ENCODE measurements at regions not wholly inside any gene's neighbourhood (a gene's known extent, or its start where the extent isn't known, plus 50 kb on each side); places are given as distances from the start of the nearest gene placed in this dataset.
"Not testable (repeated sequence)": the region's sequence is repeated elsewhere in the genome, so short reads cannot be mapped to it uniquely, and the experiment has no call there.

DNA sequence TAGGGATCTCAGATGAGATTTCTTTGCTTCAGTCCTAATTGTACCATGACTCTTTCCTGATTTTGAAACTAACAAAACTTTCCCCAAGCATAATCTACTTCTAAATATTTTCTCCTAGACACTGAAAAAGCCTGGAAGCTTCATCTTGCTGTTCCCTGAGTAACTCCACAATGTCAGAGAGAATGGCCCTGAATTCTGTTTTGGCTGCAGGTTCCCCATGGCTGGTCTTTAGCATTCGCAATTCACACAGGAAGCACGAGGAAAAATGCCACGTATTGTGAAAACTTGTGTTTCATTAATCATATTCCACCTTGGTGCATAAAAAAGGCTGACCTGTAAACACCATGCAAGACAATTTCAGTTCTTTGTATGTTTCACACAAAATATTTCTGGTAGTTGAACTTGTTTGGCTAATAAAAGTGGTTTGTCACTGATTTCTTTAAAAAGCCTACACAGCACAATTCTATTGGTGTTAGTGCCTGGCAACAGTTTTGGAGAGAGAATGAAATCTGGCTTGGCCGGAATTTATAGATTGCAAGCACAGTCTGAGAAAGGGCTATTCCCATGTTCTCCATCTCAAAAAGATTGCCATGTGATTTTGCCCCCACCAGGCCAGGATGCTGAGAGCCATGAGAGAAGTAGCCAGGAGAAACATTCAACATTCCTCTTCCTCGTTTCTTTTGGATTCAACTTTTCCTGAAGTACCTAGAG lies 367.1 kb downstream of the NDFIP2 start:
- no peak overlapping the region for H3K4me3 ChIP-seq
- H3K9me3 ChIP-seq = no peaks in the 10 kb centered on the region
- DNase-seq = no peak
- H3K27ac ChIP-seq = no peak overlapping the region
- in situ Hi-C loops (cut with MboI; ENCODE audit: low pct_ligation_motif_present in 1 of 4, low pct_unique_long_range_greater_than_20kb in 1 of 4, low sequenced_read_pairs in 3 of 4) = no loop called here
- no peaks in the 10 kb centered on the region for H3K4me1 ChIP-seq
- no peaks in the 10 kb centered on the region for H3K27me3 ChIP-seq
- intact Hi-C loops (cut with DNase I; ENCODE audit: low total_unique reads) = no loop called here
- no peak for TF ChIP-seq POLR2AphosphoS5 (IDR thresholded peaks at IDR 0.05)
- TF ChIP-seq, protein P1, sequence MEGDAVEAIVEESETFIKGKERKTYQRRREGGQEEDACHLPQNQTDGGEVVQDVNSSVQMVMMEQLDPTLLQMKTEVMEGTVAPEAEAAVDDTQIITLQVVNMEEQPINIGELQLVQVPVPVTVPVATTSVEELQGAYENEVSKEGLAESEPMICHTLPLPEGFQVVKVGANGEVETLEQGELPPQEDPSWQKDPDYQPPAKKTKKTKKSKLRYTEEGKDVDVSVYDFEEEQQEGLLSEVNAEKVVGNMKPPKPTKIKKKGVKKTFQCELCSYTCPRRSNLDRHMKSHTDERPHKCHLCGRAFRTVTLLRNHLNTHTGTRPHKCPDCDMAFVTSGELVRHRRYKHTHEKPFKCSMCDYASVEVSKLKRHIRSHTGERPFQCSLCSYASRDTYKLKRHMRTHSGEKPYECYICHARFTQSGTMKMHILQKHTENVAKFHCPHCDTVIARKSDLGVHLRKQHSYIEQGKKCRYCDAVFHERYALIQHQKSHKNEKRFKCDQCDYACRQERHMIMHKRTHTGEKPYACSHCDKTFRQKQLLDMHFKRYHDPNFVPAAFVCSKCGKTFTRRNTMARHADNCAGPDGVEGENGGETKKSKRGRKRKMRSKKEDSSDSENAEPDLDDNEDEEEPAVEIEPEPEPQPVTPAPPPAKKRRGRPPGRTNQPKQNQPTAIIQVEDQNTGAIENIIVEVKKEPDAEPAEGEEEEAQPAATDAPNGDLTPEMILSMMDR (IDR thresholded peaks at IDR 0.05) = no peak
- WGBS, 2 donors (ENCODE audit: low coverage in 1 of 2) = 76 to 89% methylated on average over 4 to 5 of the region's 5 CpGs
- no peaks in the 10 kb centered on the region for H3K36me3 ChIP-seq

DNA sequence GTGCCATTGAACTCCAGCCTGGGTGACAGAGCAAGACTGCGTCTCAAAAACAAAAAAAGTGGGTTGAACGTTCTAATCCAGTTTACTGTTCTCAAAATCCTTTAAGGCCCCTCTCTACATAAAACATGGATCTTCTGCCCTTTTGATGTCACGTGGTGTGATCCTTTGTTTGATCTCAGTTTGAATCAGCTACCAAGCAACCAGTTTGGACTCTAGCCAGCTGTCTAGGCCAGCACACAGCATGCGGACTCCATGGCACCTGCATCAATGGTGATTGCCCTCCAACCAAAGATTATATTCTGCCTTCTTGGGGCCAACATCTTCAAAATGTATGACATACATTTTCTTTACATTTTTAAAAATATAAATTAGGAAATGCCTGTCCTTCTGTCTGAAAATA lies 365.4 kb downstream of the NDFIP2 start:
- WGBS, 2 donors (ENCODE audit: low coverage in 1 of 2) = 64 to 72% methylated on average over 3 to 4 of the region's 4 CpGs
- H3K36me3 ChIP-seq = no peaks in the 10 kb centered on the region
- H3K4me3 ChIP-seq = no peak overlapping the region
- intact Hi-C loops (cut with DNase I; ENCODE audit: low total_unique reads) = no loop called here
- H3K4me1 ChIP-seq = no peaks in the 10 kb centered on the region
- H3K27ac ChIP-seq = no peak overlapping the region
- in situ Hi-C loops (cut with MboI; ENCODE audit: low pct_ligation_motif_present in 1 of 4, low pct_unique_long_range_greater_than_20kb in 1 of 4, low sequenced_read_pairs in 3 of 4) = no loop called here
- no peak for TF ChIP-seq POLR2A (IDR thresholded peaks at IDR 0.05)
- TF ChIP-seq POLR2AphosphoS5 (IDR thresholded peaks at IDR 0.05) = no peak
- no peak for TF ChIP-seq EP300 (IDR thresholded peaks at IDR 0.05; ENCODE audit: low read depth)
- TF ChIP-seq, protein P1 (IDR thresholded peaks at IDR 0.05) = no peak
- no peaks in the 10 kb centered on the region for H3K9me3 ChIP-seq
- H3K27me3 ChIP-seq = no peaks in the 10 kb centered on the region
- no peak for DNase-seq

DNA sequence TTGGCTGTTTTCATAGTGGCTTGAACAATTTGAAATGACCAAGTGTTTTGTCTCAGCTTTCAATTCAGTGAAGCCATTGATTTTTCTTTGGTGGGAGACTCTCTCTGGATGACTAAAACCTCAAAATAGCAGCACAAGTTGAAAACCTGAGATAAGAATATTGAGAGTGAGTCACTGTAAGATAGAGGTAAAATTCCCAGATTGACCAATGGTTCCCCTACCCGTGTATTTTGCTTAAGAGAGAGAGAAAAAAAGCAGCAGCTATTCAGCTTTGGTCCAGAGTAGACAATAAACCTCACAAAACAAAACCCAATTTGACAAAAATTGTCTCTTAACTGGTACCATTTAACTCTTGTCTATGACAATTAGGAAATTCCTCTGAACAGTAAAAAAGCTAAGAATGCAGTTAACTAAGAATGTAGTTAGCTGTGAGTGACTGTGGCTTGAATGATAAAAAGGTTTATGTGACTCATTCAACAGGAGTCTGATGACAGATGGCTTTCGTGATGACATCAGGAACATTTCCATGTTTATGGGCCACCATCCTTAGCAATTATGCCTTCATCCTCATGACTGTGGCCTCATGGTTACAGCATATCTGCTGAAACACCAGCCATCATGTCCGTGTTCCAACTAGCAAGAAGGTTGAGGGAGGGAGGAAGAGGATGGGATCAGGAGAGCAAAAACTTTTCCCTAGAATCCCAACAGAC lies 356.9 kb downstream of the NDFIP2 start:
- WGBS, 2 donors (ENCODE audit: low coverage in 1 of 2) = 71 to 80% methylated on average over 2 to 3 of the region's 3 CpGs
- in situ Hi-C loops (cut with MboI; ENCODE audit: low pct_ligation_motif_present in 1 of 4, low pct_unique_long_range_greater_than_20kb in 1 of 4, low sequenced_read_pairs in 3 of 4) = no loop called here

DNA sequence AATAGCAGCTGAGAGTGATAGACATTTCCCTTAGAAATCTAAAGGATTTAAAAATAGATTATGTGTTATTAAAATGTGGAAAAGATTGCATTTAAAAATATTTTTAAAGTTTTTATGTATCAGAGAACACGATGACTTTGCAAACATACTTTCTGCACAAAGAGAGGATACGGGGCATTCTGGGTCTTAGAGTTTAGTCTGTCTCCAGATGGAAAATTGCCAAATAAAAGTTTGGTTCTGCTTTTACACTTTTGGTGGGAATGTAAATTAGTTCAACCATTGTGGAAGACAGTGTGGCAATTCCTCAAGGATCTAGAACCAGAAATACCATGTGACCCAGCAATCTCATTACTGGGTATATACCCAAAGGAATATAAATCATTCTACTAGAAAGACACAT lies 355.2 kb downstream of the NDFIP2 start:
- H3K27ac ChIP-seq; H3K9me3 ChIP-seq; H3K4me1 ChIP-seq; H3K36me3 ChIP-seq; in situ Hi-C loops (cut with MboI; ENCODE audit: low pct_ligation_motif_present in 1 of 4, low pct_unique_long_range_greater_than_20kb in 1 of 4, low sequenced_read_pairs in 3 of 4); intact Hi-C loops (cut with DNase I; ENCODE audit: low total_unique reads); DNase-seq; H3K27me3 ChIP-seq; H3K4me3 ChIP-seq: not testable (repeated sequence)
- WGBS, 2 donors (ENCODE audit: low coverage in 1 of 2) = 90 to 94% methylated on average over 2 of the region's 2 CpGs

More for the DNA sequence above, 356.9 kb downstream of the NDFIP2 start:
- no peaks in the 10 kb centered on the region for H3K9me3 ChIP-seq
- H3K36me3 ChIP-seq = no peaks in the 10 kb centered on the region
- intact Hi-C loops (cut with DNase I; ENCODE audit: low total_unique reads) = no loop called here
- TF ChIP-seq POLR2AphosphoS5 (IDR thresholded peaks at IDR 0.05) (no peak), EP300 (IDR thresholded peaks at IDR 0.05; ENCODE audit: low read depth) (no peak), POLR2A (IDR thresholded peaks at IDR 0.05) (no peak)
- TF ChIP-seq, protein P1 (IDR thresholded peaks at IDR 0.05) = no peak
- no peak overlapping the region for H3K27ac ChIP-seq
- H3K27me3 ChIP-seq = no peaks in the 10 kb centered on the region
- no peaks in the 10 kb centered on the region for H3K4me1 ChIP-seq
- DNase-seq = no peak
- no peak overlapping the region for H3K4me3 ChIP-seq

Data from transverse colon (tissue), 4 donors.